Osteocyte (in vitro differentiated cells): ENCODE measurements at regions not wholly inside any gene's neighbourhood (a gene's known extent, or its start where the extent isn't known, plus 50 kb on each side); places are given as distances from the start of the nearest gene placed in this dataset.

Experiments
- DNase-seq: peaks from one replicate; pipeline ENCODE4 v3.0.0; 2021; ENCODE audit warnings: mixed read lengths; ENCODE audit not compliant: unreplicated experiment; ENCODE audit errors: extremely low spot score
- H3K27ac Mint-ChIP-seq: one replicate; pipeline ENCODE4 v1.8.0; 2021; ENCODE audit warnings: mild to moderate bottlenecking, mixed read lengths; ENCODE audit not compliant: unreplicated experiment
- H3K27me3 Mint-ChIP-seq: one replicate; pipeline ENCODE4 v1.8.0; 2021; ENCODE audit warnings: mixed read lengths; ENCODE audit not compliant: unreplicated experiment
- H3K36me3 Mint-ChIP-seq: one replicate; pipeline ENCODE4 v1.8.0; 2021; ENCODE audit warnings: mixed read lengths; ENCODE audit not compliant: unreplicated experiment
- H3K4me1 Mint-ChIP-seq: one replicate; pipeline ENCODE4 v1.8.0; 2021; ENCODE audit warnings: mixed read lengths; ENCODE audit not compliant: unreplicated experiment
- H3K4me3 Mint-ChIP-seq: one replicate; pipeline ENCODE4 v1.8.0; 2021; ENCODE audit warnings: mild to moderate bottlenecking, moderate library complexity, mixed read lengths; ENCODE audit not compliant: unreplicated experiment
- H3K9me3 Mint-ChIP-seq: one replicate; pipeline ENCODE4 v1.8.0; 2021; ENCODE audit warnings: mixed read lengths; ENCODE audit not compliant: unreplicated experiment
- CTCF ChIP-seq: fragments of 200-600 bp; sonication (generic); IDR thresholded peaks from 2 replicates; pipeline ENCODE4 v1.5.0; 2021; ENCODE audit warnings: antibody characterized with exemption, mild to moderate bottlenecking, moderate library complexity

GRCh38 chr11:91326280-91326679 lies 898.3 kb upstream of the FAT3 start:
- no peak for TF ChIP-seq CTCF
- H3K36me3 Mint-ChIP-seq, result no peaks in the 10 kb centered on the region
- H3K4me3 Mint-ChIP-seq, result no peak overlapping the region
- no peaks in the 10 kb centered on the region for H3K9me3 Mint-ChIP-seq
- no peak overlapping the region for H3K27ac Mint-ChIP-seq
- DNase-seq, result no peak
- peaks cover 4% of the 10 kb centered on the region for H3K4me1 Mint-ChIP-seq
- peaks cover 36% of the 10 kb centered on the region for H3K27me3 Mint-ChIP-seq

- no peak overlapping the region for H3K4me3 Mint-ChIP-seq
- H3K36me3 Mint-ChIP-seq, result no peaks in the 10 kb centered on the region
- H3K27ac Mint-ChIP-seq, result no peak overlapping the region
- no peaks in the 10 kb centered on the region for H3K9me3 Mint-ChIP-seq
- DNase-seq, result no peak
- H3K4me1 Mint-ChIP-seq, result no peaks in the 10 kb centered on the region
- no peak for TF ChIP-seq CTCF
- peaks cover 9% of the 10 kb centered on the region for H3K27me3 Mint-ChIP-seq
These were observed 910.1 kb upstream of the FAT3 start for GRCh38 chr11:91314521-91314920.

- no peak for TF ChIP-seq CTCF
- Mint-ChIP-seq H3K4me3 (no peak overlapping the region), H3K4me1 (peaks cover 8% of the 10 kb centered on the region), H3K27ac (no peak overlapping the region), H3K9me3 (no peaks in the 10 kb centered on the region), H3K27me3 (peaks cover 3% of the 10 kb centered on the region), H3K36me3 (no peaks in the 10 kb centered on the region)
- no peak for DNase-seq
These were observed 912.1 kb upstream of the FAT3 start for GRCh38 chr11:91312541-91312940.

GRCh38 chr11:91310085-91310484 lies 914.5 kb upstream of the FAT3 start:
- no peak overlapping the region for H3K4me3 Mint-ChIP-seq
- TF ChIP-seq CTCF, result no peak
- H3K27me3 Mint-ChIP-seq, result no peaks in the 10 kb centered on the region
- no peaks in the 10 kb centered on the region for H3K9me3 Mint-ChIP-seq
- H3K36me3 Mint-ChIP-seq, result no peaks in the 10 kb centered on the region
- DNase-seq, result no peak
- H3K27ac Mint-ChIP-seq, result no peak overlapping the region
- H3K4me1 Mint-ChIP-seq, result peaks cover 9% of the 10 kb centered on the region

GRCh38 chr11:91308069-91308468 lies 916.5 kb upstream of the FAT3 start:
- no peaks in the 10 kb centered on the region for H3K27me3 Mint-ChIP-seq
- H3K4me1 Mint-ChIP-seq, result peaks cover 16% of the 10 kb centered on the region
- peaks cover 4% of the 10 kb centered on the region for H3K9me3 Mint-ChIP-seq
- H3K4me3 Mint-ChIP-seq, result no peak overlapping the region
- no peak overlapping the region for H3K27ac Mint-ChIP-seq
- TF ChIP-seq CTCF, result no peak
- no peaks in the 10 kb centered on the region for H3K36me3 Mint-ChIP-seq
- no peak for DNase-seq
